Epithelial cell of esophagus (primary cell): ENCODE measurements at regions not wholly inside any gene's neighbourhood (a gene's known extent, or its start where the extent isn't known, plus 50 kb on each side); places are given as distances from the start of the nearest gene placed in this dataset.

Source experiments
- DNase-seq: peaks from one replicate; pipeline ENCODE4 v3.0.0; 2010; ENCODE audit warnings: low read depth
- H3K4me3 ChIP-seq: 2 replicates; pipeline ENCODE4 v1.5.1; 2011; ENCODE audit warnings: mild to moderate bottlenecking, low read length, control low read depth
- CTCF ChIP-seq: IDR thresholded peaks from 2 replicates; pipeline ENCODE4 v1.5.1; 2011; ENCODE audit warnings: low read depth, mild to moderate bottlenecking, low read length, control low read depth, inconsistent platforms; ENCODE audit not compliant: insufficient read depth; ENCODE audit errors: missing control alignments

GRCh38 chr3:132241776-132242514, 75.3 kb upstream of the ACP3 start:
- no peak for DNase-seq
- no peak overlapping the region for H3K4me3 ChIP-seq
- no peak for TF ChIP-seq CTCF

GRCh38 chr3:132242790-132243189, 74.4 kb upstream of the ACP3 start:
- no peak overlapping the region for H3K4me3 ChIP-seq
- no peak for DNase-seq
- no peak for TF ChIP-seq CTCF

GRCh38 chr3:132245552-132246142, 71.6 kb upstream of the ACP3 start:
- TF ChIP-seq CTCF = no peak
- DNase-seq = peak; percentile 62
- H3K4me3 ChIP-seq = no peak overlapping the region

- H3K4me3 ChIP-seq = no peak overlapping the region
- DNase-seq = no peak
Measured at GRCh38 chr3:132246212-132246611, 71.0 kb upstream of the ACP3 start.

GRCh38 chr3:132247211-132247610, 70.0 kb upstream of the ACP3 start:
- no peak overlapping the region for H3K4me3 ChIP-seq
- no peak for TF ChIP-seq CTCF
- DNase-seq = no peak

More at GRCh38 chr3:132246212-132246611, 71.0 kb upstream of the ACP3 start:
- no peak for TF ChIP-seq CTCF

GRCh38 chr3:132248490-132248889, 68.7 kb upstream of the ACP3 start:
- DNase-seq = no peak
- no peak overlapping the region for H3K4me3 ChIP-seq
- TF ChIP-seq CTCF = no peak
